Mammary epithelial cell (primary cell): ENCODE measurements at regions not wholly inside any gene's neighbourhood (a gene's known extent, or its start where the extent isn't known, plus 50 kb on each side); places are given as distances from the start of the nearest gene placed in this dataset.

Experiments
- EZH2 ChIP-seq: IDR thresholded peaks from 2 replicates; pipeline ENCODE4 v1.6.1; 2012; ENCODE audit warnings: low read length, inconsistent platforms, borderline replicate concordance
- TF ChIP-seq, protein P1 (sequence below), 2 donors: IDR thresholded peaks in 1 of 2; conservative IDR thresholded peaks in 1 of 2; 2 replicates each; pipeline ENCODE4 v1.5.1; 2011 to 2012; ENCODE audit warnings: inconsistent platforms in 2 of 2, low read length in 2 of 2, mild to moderate bottlenecking in 2 of 2, control low read depth in 1 of 2, low read depth in 1 of 2; ENCODE audit not compliant: insufficient read depth in 1 of 2; ENCODE audit errors: extremely low read depth in 1 of 2

DNA sequence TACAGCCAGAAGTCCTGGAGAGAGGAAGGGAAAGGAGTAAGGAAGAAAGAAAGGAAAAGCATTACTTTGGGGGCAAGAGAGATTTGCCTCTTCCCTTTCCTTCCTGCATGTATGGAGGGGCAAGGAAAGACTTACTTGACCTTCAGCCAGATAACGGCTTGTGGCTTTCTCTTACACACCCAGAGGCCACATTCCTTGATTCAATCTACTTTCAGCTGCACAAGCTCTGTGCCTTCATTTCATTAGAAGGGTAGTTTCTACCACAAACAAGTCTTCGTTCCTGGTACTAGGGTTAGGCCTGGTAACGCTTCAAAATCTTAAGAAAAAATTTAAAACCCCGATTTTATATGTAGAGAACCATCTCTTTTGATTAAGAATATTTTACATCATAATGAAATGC, 835.9 kb downstream of the TUSC7 start:
- TF ChIP-seq, protein P1, sequence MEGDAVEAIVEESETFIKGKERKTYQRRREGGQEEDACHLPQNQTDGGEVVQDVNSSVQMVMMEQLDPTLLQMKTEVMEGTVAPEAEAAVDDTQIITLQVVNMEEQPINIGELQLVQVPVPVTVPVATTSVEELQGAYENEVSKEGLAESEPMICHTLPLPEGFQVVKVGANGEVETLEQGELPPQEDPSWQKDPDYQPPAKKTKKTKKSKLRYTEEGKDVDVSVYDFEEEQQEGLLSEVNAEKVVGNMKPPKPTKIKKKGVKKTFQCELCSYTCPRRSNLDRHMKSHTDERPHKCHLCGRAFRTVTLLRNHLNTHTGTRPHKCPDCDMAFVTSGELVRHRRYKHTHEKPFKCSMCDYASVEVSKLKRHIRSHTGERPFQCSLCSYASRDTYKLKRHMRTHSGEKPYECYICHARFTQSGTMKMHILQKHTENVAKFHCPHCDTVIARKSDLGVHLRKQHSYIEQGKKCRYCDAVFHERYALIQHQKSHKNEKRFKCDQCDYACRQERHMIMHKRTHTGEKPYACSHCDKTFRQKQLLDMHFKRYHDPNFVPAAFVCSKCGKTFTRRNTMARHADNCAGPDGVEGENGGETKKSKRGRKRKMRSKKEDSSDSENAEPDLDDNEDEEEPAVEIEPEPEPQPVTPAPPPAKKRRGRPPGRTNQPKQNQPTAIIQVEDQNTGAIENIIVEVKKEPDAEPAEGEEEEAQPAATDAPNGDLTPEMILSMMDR (conservative IDR thresholded peaks at IDR 0.05 in 1 of 2, IDR thresholded peaks at IDR 0.05 in 1 of 2; ENCODE audit: extremely low read depth in 1 of 2, insufficient read depth in 1 of 2, low read depth in 1 of 2, low read length in 2 of 2) = no peak
- no peak for TF ChIP-seq EZH2
